GM19452 (cell line): ENCODE measurements at regions not wholly inside any gene's neighbourhood (a gene's known extent, or its start where the extent isn't known, plus 50 kb on each side); places are given as distances from the start of the nearest gene placed in this dataset.

Experiments used
- ATAC-seq: cut with Tn5 transposase; IDR thresholded peaks from one replicate; pipeline ENCODE4 v1.9.1; 2021; ENCODE audit not compliant: unreplicated experiment

DNA sequence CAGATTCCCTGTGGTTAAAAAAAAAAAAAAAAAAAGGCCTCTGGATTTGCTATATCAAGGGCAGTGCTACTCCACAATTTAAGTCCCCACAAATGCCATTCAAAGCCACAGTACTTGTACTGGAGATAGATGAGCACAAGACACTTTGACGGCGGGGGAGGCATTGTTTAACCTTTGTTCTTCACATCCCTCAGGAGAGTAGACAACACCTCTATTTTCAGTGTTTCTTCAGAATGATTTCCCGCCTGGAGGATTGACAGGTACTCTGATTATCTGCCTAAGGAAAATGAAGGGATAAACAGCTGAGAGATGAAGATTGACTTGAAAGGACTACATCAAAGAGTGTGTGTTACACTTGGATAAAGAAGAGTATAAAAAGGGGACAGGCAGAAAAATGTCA, 58.7 kb downstream of the OTOL1 start:
- ATAC-seq, result no peak

DNA sequence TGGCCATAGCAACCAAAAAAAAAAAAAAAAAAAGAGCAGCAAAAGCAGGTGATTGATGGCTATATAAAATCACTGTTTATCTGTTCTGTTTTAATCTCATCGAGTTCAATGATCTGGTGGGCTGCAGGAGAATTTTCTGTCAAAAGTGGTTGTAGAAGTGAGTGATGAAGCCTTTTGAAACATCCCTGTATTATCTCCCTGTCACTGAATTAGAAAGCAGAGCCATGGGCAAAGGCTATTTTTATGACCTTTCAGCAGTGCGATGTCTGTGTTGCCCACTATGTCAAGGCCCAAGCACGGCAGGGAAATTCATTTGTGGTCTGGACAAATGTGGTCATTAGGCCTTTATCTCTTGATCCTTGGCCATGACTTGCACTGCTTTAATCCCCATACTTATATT, 59.9 kb downstream of the OTOL1 start:
- no peak for ATAC-seq

DNA sequence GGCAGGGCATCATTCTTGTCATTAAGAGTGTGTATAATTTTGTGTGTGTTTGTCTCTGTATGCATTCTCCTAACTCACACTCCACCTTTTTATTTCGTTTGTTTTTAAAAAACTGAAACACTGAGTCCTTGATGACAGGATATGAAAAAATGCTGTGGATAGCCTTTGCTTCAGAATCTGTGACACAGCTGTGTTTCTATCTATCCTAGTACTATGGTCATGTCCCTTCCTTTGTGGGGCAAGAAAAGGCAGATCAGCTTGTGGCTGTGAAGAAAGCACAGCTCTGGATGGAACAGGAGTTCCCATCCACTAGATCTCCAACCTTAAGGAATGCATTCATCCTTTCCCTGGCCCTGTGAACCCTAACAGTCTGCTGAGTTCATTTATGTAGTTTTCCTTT, 60.3 kb downstream of the OTOL1 start:
- ATAC-seq, result no peak

DNA sequence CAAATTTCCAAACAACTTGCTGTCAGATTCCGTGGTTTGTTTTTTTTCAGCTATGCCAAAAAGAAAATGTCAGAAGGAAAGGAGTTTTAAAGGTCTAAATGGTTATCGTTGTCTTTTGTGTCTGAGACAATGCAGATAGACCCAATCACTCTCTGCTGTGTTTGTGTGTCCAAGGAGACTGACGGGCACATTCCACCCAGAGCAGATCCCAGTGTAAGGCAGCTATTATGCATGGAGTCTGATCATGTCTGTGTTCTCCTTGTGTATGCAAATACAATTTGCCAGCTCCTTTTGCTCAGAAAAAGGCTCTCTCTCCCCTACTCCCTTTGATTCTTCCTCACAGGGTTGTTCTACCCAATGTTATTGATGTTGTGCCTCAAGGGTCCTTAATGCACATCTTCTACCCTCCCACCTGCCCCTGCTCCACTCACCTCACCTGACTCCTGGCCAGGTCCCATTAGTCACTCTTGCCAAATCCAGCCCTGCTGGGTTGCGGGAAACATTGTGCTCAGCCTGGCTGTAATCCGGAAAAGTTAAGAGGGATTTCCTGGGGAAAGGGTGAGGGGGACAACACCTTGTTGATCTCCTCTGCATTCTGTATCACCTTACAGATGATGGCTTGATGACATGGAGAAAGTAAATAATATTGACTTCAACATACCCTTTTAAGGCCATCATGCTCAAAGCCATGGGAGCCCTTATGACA, 61.0 kb downstream of the OTOL1 start:
- no peak for ATAC-seq

DNA sequence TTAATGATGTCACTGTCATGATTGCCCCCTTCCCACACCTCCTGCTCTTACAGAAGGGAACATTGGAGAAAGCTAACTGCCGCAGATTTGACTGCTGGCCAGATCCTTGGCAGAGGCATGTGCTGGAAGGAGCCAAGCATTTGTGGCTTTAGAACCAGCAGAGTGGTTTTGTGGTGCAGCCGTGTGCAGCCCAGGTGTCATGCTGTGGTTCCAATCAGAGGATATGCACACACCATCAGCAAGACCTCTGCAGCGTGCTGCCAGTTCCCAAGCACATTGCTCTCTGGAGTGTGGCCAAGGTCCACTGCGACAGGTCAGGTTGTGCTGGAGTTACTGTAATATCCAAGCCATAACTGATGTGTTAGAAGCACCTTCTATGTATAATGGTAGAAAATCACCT, 61.6 kb downstream of the OTOL1 start:
- ATAC-seq, result no peak

DNA sequence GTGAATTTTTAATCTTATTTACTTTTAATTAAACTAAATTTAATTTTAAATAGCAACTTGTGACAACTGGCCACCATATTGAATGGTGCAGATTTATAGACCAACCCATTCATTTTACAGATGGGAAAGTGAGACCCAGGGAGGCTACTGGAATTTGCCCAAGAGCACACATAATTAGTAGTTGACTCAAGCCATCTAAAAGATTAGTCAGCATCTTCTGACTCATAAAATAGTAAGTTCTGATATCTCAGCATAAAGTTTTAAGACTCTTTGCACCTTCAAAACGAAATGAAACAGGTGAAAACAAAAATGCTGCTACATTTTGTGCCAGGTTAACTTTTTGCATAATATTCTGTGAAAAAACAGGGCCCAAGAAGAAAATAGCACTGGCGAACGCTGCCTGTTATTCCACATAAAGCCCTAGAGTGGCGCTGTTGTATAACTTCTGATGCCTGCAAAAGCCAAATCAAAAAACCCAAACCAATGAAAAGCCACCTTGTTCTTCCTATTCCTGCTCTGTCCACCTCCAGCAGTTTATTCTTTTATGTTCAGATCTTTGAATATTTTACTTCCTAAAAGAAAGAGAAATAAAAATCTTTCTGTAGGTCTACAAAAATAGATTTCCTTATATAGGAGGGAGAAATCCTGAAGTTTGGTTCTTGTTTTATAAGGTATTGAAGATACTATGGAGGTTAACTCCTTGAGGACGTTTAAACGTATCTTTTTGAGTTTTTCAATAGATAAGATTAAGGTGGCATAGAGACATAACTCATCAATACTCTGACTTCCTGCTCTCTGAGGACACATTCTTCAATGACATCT, 62.8 kb downstream of the OTOL1 start:
- ATAC-seq, result no peak

DNA sequence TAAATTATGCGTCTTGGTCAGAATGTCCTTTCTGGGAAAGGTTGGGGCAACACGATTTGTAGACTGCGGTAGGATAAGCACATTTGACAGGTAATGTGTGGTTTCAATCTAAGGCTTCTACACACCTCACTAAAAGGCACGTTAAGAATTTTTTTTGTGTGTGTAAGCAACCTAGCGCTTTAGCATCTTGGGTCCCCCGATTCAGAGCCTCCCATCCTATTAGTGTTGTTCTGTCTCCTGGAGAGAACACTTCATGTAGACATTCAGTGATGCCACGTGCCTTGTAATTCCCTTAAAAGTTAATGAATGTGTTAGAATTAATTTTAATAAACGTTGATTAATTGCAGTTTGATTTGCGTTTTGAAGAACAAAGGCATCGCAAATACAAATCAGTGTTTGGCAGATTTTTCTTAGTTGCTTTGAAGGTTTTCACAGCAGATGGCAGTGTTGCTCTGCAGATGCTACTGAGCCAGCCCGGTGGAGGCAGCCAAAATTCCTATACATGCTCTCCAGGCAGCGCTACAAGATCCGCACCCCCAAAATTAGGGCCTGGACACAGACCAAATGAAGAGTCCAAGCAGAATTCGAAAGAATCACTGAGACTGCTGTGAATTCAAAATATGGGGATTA, 63.5 kb downstream of the OTOL1 start:
- ATAC-seq, result no peak

DNA sequence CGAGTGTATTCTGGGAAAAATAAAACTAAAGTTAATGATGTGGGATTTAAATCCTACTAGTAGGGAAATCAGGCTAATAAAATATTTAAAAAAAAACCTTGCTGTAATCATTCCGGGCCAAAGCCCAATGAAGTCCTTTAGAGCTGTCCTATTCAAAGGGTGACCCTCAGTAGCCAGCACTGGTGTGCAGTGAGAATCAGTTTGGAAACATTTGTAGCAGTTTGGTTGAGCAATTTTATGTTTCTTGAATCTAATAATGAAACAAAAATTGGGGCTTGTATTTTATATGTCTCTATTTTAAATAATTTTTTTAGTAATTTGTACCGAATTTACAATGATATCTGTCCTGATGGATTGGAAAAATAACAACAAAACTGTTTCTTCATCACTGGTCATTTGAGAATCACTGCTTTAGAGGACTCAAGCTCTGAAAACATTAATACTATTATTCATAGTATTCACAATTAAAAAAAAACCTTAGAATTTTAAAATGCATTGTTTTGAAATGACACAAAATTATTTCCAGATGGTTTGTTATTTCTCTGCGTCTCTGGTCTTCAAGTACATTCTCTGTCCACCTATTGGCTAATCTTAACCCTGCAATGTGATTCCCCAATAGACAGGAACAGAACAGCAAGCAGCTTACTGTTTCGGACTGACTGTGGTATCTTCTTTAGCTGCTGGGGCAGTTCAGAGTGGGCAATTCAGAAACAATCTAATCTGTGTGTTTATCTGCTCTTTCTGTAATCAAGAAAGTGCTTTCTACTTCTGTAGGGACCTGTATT, 71.2 kb downstream of the OTOL1 start:
- no peak for ATAC-seq

DNA sequence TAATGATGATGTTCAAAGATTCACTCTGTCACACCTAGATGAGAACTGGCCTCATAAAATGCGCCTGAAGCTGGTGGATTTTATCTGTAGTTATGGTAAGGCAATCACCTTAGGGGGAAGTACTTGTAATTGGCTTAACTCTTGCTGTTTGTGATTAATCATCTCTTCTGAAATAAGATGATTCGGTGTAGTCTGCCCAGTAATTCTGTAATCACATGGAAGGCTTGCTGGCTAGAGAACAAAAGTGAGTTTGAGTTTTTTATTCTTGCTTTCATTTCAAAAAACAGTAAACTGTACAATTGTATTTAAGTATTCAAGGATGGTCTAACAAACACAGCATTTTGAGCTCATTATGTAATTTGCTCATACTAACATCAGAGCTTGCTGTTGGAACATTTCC, 72.1 kb downstream of the OTOL1 start:
- no peak for ATAC-seq

DNA sequence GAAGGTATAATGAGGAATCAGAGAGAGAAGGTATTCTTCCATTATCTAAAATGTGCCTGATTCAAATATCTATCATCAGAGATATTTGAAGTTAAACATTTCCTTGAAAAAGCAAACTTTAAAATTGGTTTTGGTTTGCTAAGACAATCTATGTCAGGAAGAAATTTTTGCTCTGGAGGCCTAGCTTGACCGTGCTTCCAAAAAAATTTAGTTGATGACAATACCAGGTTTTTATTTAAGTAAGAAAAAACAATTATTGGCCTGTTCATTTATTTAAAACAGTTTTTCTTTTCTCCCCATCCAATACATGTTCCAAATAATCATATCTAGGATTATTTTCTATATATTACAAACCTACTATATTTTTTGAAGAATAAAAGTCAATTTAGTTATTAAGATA, 75.3 kb downstream of the OTOL1 start:
- ATAC-seq, result no peak

DNA sequence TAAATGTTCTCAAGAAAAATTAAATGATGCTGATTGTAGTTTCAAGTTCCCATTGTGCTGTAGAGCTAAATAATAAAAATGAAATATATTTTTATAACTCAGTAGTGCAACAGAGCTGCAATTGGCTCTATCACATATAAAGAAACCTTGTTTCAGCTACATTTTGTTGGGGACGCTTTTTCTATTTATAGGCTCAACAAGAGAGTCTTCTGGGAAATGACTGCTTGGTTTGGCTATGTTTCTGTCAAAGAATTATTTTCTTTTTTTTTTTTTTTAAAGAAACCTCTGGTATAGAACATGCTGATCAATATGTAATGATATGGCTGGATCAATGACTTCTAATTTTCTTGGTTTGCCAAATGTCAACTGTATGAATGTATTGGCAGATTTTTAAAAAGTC, 76.5 kb downstream of the OTOL1 start:
- no peak for ATAC-seq

DNA sequence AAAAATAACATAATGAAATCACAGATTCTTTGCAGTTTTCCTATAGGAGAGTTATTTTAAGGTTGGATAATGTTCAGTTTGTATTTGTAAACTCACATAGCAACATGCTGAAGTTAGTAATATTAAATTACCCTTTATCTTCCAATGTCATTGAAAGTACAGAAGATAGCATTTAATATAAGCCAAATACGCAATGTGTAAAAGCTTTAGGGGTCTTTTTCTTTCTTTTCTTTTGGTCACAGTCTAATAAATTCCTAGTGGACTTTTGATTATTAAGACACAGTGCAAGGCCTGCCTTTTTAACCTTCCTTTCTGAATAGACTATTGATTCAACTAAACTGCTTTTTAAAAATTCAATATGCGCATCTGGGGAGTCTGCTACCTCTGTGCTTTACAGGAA, 79.3 kb downstream of the OTOL1 start:
- ATAC-seq, result no peak

DNA sequence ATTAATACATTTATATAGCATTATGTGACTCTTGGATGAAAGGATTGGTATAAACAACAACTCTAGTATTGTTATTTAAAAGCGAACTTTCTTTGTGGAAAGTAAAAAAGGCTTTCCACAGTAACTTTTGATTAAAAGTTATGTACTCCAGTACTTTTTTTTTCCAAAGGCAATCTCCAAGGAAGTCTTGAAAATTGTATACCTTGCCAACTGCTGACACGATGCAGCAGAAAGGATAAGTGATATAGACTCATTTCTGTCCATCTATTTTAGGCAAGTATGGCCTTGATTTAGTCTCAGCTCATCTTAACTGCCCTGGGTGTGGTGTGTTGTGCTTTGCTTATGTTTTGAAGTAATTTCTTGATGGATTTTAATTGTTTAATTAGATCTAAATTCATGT, 79.7 kb downstream of the OTOL1 start:
- no peak for ATAC-seq

DNA sequence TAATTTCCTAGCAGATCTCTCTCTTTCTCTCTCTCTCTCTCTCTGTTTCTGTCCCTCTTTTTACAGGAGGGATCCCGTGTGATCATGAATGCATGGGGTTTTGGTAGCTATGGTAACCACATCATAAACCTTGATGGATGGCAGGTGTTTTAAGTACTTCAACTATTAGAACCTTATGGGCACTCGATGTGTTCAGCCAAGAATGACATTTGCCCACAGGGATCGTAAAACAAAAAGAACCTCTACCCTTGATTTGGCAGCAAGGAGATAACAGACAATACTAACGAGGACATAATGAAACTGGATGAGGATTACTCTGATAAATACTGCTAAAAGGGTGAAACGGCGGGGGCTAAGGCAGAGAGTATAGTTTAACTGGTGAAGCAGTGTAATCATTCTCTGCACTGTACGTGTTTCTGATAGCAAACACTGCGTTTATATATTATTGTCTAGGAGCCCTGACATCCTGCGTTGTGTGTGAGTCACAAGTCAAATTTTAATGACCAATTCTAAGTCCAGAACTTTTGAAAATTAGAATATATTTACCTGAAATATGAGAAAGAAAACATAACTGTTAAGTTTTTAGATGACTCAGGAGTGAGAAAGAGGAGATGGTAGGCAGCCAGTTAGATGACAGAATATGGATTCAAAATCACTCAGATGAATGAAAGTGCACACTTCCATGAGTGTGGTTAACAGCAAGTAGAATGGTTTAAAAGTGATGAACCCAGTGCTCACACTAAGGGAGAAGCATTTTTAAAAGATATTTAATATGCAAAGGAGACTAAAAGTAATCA, 80.3 kb downstream of the OTOL1 start:
- ATAC-seq, result no peak

DNA sequence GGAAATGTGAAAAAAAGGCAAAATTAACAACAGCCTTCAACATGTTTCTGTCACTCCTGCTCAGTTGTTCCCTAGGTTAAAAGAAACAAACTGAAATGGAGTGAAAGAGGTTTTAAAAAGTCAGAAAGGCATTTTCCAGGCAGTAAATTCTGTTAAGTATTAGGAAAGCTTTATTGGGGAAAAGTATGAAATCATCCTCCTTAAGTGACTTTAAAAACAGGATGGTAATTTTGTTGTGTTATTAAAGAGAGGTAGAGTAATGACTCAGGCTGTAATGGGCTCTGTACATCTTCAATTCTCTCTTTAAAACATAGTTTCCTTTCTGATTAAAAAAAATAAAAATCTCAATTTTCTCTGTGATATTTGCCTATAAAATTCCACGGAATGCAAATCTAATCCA, 81.1 kb downstream of the OTOL1 start:
- no peak for ATAC-seq

DNA sequence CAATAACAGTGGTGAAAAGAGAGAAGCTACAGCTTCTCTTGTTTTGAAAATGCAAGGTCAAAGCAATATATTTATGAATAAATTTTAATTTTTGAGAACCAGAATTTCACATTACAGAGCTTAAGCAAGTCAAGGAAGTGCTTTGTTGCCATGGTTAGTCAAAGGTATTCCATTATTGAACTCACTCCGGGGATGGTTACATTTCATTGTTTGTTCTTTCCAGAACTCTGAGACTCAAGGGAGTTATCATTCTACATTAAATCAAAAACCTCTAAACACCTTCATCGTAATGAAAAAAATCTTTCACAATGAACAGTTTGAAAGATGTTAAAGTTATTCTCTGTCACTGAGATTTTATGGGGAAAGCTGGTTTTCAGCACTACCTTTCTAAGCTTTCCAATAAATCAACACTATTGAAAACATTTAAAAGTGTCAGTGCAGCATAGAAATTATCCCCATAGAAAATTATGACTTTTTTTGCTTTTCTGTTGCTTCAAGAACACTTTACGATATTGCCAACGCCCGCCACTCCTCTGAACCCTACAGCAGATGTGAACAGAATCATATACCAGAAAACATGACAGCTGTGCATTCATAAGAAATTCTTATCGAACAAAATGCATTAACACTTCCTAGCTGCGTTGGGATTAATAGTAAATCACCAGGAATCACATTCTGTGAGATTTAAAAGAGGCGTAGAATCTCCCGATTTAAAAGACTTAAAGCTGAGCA, 83.0 kb downstream of the OTOL1 start:
- ATAC-seq, result no peak

DNA sequence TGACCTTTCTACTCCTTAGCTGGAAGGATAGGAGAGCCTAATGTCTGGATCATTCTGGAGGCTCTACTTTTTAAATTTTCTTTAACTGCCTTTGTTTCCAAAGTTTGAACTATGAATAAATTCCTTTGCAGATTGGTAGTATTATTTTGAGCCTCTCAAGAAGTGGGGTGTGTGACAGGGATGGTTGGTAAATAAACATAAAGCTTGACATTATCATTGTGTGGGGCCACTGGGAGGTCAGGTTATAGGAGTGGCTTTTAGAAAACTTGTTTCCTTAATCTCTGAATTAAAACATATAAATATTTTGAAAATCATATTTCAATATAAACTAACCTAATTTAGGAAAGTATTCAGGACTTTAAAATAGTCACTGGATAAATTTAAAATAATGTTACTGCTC, 89.3 kb downstream of the OTOL1 start:
- no peak for ATAC-seq

DNA sequence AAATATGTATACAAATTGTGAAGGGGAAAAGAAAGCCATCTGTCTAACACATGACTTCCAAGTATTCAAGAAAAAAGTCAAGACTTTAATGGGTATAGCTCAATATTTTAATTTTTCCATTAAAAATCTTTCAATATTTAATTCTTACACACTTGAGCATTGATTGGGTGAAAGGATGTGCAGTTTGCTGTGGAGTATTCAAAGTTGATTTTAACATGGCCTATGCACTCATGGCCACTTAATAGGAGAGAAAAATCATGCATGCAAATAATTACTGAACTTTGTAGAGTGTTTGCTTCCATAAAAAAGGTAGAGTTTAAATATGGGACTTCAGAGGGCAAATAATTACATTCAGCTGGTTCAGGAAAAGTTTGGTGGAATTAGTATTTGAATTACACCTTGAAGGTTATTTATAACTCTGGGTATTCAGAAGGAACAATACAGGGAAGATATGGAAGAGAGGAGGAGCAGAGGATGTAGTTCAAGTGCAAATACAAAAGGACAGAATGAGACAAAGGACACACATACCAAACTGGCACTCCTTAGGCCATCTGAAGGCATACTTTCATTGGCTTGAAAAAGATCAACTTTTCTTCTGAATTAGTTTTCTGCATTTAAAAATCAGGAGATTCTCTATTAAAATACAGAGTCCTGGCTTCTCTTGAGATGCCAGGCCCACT, 90.1 kb downstream of the OTOL1 start:
- no peak for ATAC-seq

DNA sequence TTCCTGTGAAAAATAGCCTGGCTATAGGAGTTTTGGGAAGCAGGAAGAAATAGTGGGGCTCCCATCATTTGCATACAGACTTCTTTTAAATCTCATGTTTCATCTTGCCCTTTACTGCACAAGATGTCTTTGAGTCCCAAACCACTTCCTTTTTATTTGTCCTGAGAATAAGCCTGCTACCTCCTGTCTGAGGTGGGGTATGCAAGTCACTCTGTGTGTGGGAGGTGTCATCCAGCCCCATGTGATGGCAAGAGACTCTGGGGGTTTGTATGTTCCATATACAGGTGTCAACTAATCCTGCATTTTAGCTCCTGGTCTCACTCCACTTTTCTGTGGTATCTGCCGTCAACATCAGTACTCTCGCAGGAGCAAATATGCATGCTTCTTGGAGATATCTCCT, 102.0 kb downstream of the OTOL1 start:
- no peak for ATAC-seq
